NB4 (cell line): ENCODE measurements at regions not wholly inside any gene's neighbourhood (a gene's known extent, or its start where the extent isn't known, plus 50 kb on each side); places are given as distances from the start of the nearest gene placed in this dataset.

Source experiments
- POLR2A ChIP-seq: IDR thresholded peaks from 2 replicates; pipeline ENCODE4 v1.6.1; 2011; ENCODE audit warnings: mild to moderate bottlenecking; ENCODE audit not compliant: insufficient read length; ENCODE audit errors: extremely low read depth
- TF ChIP-seq, protein P1 (sequence below): IDR thresholded peaks from one replicate; pipeline ENCODE4 v1.5.1; 2012; ENCODE audit warnings: low read depth, low read length

DNA sequence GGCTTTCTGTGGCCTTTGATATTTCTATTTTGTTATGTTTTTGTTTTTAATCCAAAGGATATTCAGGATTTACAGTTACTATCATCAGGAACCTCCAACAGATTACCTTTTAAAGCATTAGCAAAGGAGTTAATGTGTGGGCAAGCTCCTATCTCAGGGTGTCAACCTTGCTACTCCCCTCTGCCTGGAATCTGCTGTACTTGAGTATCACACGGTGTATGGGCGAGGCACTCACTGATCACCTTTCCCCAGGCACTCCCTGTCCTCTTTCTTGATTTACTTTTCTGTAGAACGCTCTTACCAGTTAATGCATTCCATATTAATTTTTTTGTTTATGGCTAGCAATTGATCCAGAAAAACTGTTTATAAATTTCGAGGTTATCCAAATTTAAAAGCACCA lies 117.0 kb upstream of the GAS1 start:
- TF ChIP-seq, protein P1, sequence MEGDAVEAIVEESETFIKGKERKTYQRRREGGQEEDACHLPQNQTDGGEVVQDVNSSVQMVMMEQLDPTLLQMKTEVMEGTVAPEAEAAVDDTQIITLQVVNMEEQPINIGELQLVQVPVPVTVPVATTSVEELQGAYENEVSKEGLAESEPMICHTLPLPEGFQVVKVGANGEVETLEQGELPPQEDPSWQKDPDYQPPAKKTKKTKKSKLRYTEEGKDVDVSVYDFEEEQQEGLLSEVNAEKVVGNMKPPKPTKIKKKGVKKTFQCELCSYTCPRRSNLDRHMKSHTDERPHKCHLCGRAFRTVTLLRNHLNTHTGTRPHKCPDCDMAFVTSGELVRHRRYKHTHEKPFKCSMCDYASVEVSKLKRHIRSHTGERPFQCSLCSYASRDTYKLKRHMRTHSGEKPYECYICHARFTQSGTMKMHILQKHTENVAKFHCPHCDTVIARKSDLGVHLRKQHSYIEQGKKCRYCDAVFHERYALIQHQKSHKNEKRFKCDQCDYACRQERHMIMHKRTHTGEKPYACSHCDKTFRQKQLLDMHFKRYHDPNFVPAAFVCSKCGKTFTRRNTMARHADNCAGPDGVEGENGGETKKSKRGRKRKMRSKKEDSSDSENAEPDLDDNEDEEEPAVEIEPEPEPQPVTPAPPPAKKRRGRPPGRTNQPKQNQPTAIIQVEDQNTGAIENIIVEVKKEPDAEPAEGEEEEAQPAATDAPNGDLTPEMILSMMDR: no peak
- TF ChIP-seq POLR2A: no peak
